ENCODE measurements at regions not wholly inside any gene's neighbourhood (a gene's known extent, or its start where the extent isn't known, plus 50 kb on each side); places are given as distances from the start of the nearest gene placed in this dataset.
"Not testable (repeated sequence)": the region's sequence is repeated elsewhere in the genome, so short reads cannot be mapped to it uniquely, and the experiment has no call there.

- H3K4me3 Mint-ChIP-seq; H3K36me3 Mint-ChIP-seq (ENCODE audit: low read depth); H3K4me1 Mint-ChIP-seq (ENCODE audit: low read depth); CTCF ChIA-PET; H3K27me3 Mint-ChIP-seq; ATAC-seq; POLR2A ChIA-PET; DNase-seq; intact Hi-C loops (cut with micrococcal nuclease); H3K27ac Mint-ChIP-seq: not testable (repeated sequence)
- H3K9me3 Mint-ChIP-seq, result peaks cover 14% of the 10 kb centered on the region
These were observed 940.4 kb upstream of the FOXG1 start for GRCh38 chr14:27826149-27826548.

- DNase-seq; H3K9me3 Mint-ChIP-seq; H3K36me3 Mint-ChIP-seq (ENCODE audit: low read depth); intact Hi-C loops (cut with micrococcal nuclease); POLR2A ChIA-PET; H3K4me3 Mint-ChIP-seq; H3K4me1 Mint-ChIP-seq (ENCODE audit: low read depth); H3K27ac Mint-ChIP-seq; CTCF ChIA-PET; H3K27me3 Mint-ChIP-seq; ATAC-seq: not testable (repeated sequence)
These were observed 934.6 kb upstream of the FOXG1 start for GRCh38 chr14:27831978-27832377.

DNA sequence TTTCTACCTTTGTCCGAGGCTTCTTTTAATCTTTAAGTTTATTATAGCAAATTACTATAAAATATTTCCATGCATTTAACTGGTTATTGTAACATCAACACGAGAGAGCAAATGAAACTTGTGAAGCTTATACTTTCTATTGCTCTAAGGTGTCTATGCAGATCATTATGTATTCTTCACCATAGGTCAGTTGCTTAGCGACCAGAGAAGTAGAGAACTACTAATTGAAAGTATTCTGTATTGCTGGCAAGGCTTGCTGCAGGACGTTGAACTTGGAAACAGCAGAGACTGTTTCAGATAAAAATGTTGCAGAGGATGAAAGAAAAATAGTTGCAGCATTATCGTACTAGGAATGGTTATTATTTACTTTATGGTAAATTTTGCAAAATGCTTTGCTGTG, 933.6 kb upstream of the FOXG1 start:
- not testable (repeated sequence) for ATAC-seq, DNase-seq

DNA sequence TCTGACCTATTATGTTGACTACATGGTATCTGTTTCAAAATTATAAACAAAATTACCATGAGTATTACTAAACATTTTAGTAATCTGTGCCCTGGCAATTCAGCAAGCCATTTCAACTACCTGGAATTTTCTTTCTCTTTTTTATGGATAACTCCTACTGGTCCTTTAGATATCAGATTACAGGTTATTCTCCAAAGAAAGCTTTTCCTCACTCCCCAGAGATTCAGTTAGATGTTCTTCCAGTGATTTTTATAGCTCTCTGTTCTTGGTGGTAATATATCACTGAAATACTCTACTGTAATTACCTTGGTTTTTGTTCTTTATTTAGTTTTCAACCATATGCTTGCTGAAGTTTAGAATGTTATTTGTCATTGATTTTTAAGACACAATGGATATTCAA, 930.2 kb upstream of the FOXG1 start:
- Mint-ChIP-seq H3K4me3 (no peak overlapping the region), H3K4me1 (ENCODE audit: low read depth) (no peaks in the 10 kb centered on the region), H3K27me3 (no peaks in the 10 kb centered on the region), H3K9me3 (peaks cover 2% of the 10 kb centered on the region), H3K36me3 (ENCODE audit: low read depth) (no peaks in the 10 kb centered on the region), H3K27ac (no peak overlapping the region)
- ChIA-PET POLR2A (no interaction called here), CTCF (no interaction called here)
- no peak for ATAC-seq
- TF ChIP-seq CTCF (IDR thresholded peaks at IDR 0.05), result no peak
- intact Hi-C loops (cut with micrococcal nuclease), result no loop called here
- no peak for DNase-seq

More for the DNA sequence above, 933.6 kb upstream of the FOXG1 start:
- POLR2A ChIA-PET; H3K4me3 Mint-ChIP-seq; CTCF ChIA-PET; H3K36me3 Mint-ChIP-seq (ENCODE audit: low read depth); H3K27ac Mint-ChIP-seq; intact Hi-C loops (cut with micrococcal nuclease); H3K4me1 Mint-ChIP-seq (ENCODE audit: low read depth); H3K27me3 Mint-ChIP-seq; H3K9me3 Mint-ChIP-seq: not testable (repeated sequence)

- ChIA-PET CTCF (no interaction called here), POLR2A (no interaction called here)
- H3K36me3 Mint-ChIP-seq (ENCODE audit: low read depth), result no peaks in the 10 kb centered on the region
- H3K27ac Mint-ChIP-seq, result no peak overlapping the region
- no peak for TF ChIP-seq CTCF (IDR thresholded peaks at IDR 0.05)
- H3K9me3 Mint-ChIP-seq, result peaks cover 16% of the 10 kb centered on the region
- intact Hi-C loops (cut with micrococcal nuclease), result no loop called here
- ATAC-seq (no peak), DNase-seq (no peak)
- no peaks in the 10 kb centered on the region for H3K4me1 Mint-ChIP-seq (ENCODE audit: low read depth)
- no peak overlapping the region for H3K4me3 Mint-ChIP-seq
- H3K27me3 Mint-ChIP-seq, result no peaks in the 10 kb centered on the region
These were observed 921.2 kb upstream of the FOXG1 start for GRCh38 chr14:27845241-27845850.

GRCh38 chr14:27845902-27846301, 920.7 kb upstream of the FOXG1 start:
- H3K4me1 Mint-ChIP-seq (ENCODE audit: low read depth), result no peaks in the 10 kb centered on the region
- intact Hi-C loops (cut with micrococcal nuclease), result no loop called here
- no peaks in the 10 kb centered on the region for H3K36me3 Mint-ChIP-seq (ENCODE audit: low read depth)
- no peaks in the 10 kb centered on the region for H3K27me3 Mint-ChIP-seq
- CTCF ChIA-PET, result no interaction called here
- POLR2A ChIA-PET, result no interaction called here
- no peak overlapping the region for H3K27ac Mint-ChIP-seq
- no peak overlapping the region for H3K4me3 Mint-ChIP-seq
- no peak for TF ChIP-seq CTCF (IDR thresholded peaks at IDR 0.05)
- H3K9me3 Mint-ChIP-seq, result peaks cover 16% of the 10 kb centered on the region
- DNase-seq, result no peak
- no peak for ATAC-seq

DNA sequence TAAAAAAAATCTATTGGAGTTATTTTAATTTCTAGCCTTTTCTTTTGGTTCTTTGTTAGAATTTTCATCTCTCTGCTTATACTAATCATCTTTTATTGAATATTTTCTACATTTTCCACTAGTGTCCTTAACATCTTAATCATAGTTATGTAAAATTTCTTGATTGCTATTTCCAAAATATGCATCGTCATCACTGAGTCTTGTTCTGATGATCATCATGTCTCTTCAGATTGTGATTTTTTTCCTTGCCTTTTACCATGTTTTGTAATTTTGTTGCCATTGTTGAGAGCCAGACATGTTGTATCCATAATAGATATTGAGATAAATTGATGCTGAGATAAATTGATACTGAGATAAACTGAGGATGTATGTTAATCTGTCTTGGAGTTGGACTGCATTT, 919.1 kb upstream of the FOXG1 start:
- CTCF ChIA-PET; H3K36me3 Mint-ChIP-seq (ENCODE audit: low read depth); intact Hi-C loops (cut with micrococcal nuclease); DNase-seq; H3K27ac Mint-ChIP-seq; ATAC-seq; H3K4me3 Mint-ChIP-seq; H3K4me1 Mint-ChIP-seq (ENCODE audit: low read depth); POLR2A ChIA-PET; H3K27me3 Mint-ChIP-seq: not testable (repeated sequence)
- peaks cover 20% of the 10 kb centered on the region for H3K9me3 Mint-ChIP-seq

- intact Hi-C loops (cut with micrococcal nuclease); ATAC-seq; POLR2A ChIA-PET; H3K27me3 Mint-ChIP-seq; H3K27ac Mint-ChIP-seq; H3K36me3 Mint-ChIP-seq (ENCODE audit: low read depth); H3K4me3 Mint-ChIP-seq; DNase-seq; H3K4me1 Mint-ChIP-seq (ENCODE audit: low read depth); CTCF ChIA-PET: not testable (repeated sequence)
- peaks cover 26% of the 10 kb centered on the region for H3K9me3 Mint-ChIP-seq
These were observed 917.4 kb upstream of the FOXG1 start for GRCh38 chr14:27849193-27849592.

Measured in activated CD8-positive, alpha-beta T cell treated with anti-CD3 and anti-CD28 coated beads for 36 hours (primary cell).